Glutamatergic neuron (in vitro differentiated cells): ENCODE measurements at regions not wholly inside any gene's neighbourhood (a gene's known extent, or its start where the extent isn't known, plus 50 kb on each side); places are given as distances from the start of the nearest gene placed in this dataset.

Experiments
- DNase-seq: peaks from one replicate; pipeline ENCODE4 v3.0.0; 2022
- H3K27ac Mint-ChIP-seq: one replicate; pipeline ENCODE4 v1.8.0; 2020; ENCODE audit warnings: mild to moderate bottlenecking, mixed read lengths, inconsistent platforms; ENCODE audit not compliant: unreplicated experiment
- H3K27me3 Mint-ChIP-seq: one replicate; pipeline ENCODE4 v1.8.0; 2020; ENCODE audit warnings: mild to moderate bottlenecking, moderate library complexity, mixed read lengths, inconsistent platforms; ENCODE audit not compliant: unreplicated experiment
- H3K36me3 Mint-ChIP-seq: one replicate; pipeline ENCODE4 v1.8.0; 2020; ENCODE audit warnings: mild to moderate bottlenecking, mixed read lengths, inconsistent platforms; ENCODE audit not compliant: unreplicated experiment
- H3K4me1 Mint-ChIP-seq: one replicate; pipeline ENCODE4 v1.8.0; 2020; ENCODE audit warnings: mild to moderate bottlenecking, low read depth, mixed read lengths, inconsistent platforms; ENCODE audit not compliant: unreplicated experiment
- H3K4me3 Mint-ChIP-seq: one replicate; pipeline ENCODE4 v1.8.0; 2020; ENCODE audit warnings: mild to moderate bottlenecking, mixed read lengths, inconsistent platforms; ENCODE audit not compliant: unreplicated experiment
- H3K9me3 Mint-ChIP-seq: one replicate; pipeline ENCODE4 v1.8.0; 2020; ENCODE audit warnings: mild to moderate bottlenecking, moderate library complexity, mixed read lengths, inconsistent platforms; ENCODE audit not compliant: unreplicated experiment
- TF ChIP-seq, protein P1 (sequence below): fragments of 200-600 bp; sonication (generic); IDR thresholded peaks from one replicate; pipeline ENCODE4 v1.5.0; 2021; ENCODE audit not compliant: partially characterized antibody, unreplicated experiment

DNA sequence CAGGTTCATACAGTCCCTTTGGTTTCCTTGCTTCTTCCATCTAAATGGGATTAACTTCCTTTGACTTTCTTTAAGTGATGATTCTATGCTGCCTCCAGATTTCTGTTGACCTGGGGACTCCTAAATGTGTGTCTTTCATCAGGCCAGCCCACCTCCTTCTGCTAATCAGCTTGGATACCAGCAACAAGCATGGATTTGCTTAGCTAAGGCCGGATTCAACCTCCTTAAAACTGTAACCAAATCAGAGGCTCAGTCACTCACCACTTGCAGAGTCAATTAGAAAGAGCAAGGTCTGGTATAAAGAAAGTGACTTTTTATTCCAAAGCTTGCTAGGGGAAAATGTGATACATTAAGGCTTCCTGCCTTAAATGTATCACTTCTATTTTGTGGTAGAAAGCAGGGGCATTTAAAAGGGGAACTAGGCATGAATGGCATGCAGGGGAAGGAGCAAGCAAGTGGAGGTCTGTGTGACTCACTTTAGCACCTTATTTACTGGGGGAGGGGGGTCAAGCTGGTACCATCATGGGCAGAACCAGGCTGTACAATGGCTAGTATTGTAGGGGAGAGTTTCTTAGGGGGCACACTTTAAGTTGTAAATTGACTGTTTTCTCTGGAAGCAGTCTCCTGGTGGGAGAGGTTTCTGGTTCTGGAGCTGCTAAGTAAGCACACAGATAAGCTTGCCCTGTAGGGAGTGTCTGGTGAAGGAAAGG is 239.0 kb upstream of the PDGFD start:
- TF ChIP-seq, protein P1, sequence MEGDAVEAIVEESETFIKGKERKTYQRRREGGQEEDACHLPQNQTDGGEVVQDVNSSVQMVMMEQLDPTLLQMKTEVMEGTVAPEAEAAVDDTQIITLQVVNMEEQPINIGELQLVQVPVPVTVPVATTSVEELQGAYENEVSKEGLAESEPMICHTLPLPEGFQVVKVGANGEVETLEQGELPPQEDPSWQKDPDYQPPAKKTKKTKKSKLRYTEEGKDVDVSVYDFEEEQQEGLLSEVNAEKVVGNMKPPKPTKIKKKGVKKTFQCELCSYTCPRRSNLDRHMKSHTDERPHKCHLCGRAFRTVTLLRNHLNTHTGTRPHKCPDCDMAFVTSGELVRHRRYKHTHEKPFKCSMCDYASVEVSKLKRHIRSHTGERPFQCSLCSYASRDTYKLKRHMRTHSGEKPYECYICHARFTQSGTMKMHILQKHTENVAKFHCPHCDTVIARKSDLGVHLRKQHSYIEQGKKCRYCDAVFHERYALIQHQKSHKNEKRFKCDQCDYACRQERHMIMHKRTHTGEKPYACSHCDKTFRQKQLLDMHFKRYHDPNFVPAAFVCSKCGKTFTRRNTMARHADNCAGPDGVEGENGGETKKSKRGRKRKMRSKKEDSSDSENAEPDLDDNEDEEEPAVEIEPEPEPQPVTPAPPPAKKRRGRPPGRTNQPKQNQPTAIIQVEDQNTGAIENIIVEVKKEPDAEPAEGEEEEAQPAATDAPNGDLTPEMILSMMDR, result no peak
- Mint-ChIP-seq H3K36me3 (no peaks in the 10 kb centered on the region), H3K4me3 (no peak overlapping the region), H3K4me1 (no peaks in the 10 kb centered on the region), H3K27me3 (no peaks in the 10 kb centered on the region), H3K9me3 (no peaks in the 10 kb centered on the region), H3K27ac (no peak overlapping the region)
- no peak for DNase-seq

DNA sequence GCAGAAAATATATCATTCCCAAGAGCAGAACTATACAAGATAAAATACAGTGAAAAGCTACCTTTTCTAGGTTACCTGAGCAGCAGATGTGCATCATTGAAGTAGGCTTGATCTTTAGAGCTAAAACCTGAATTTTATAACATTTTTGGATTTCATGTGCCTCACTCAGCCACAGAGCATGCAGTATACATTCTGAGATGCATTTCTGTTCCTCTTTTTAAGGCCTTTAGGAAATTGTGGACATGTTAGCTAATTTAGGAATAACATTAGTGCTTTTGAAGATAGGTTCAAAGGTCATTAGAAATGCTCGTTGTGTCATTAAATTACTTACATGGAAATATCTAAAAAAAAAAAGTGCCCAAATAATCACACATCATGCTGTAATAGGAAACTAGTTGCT is 230.6 kb upstream of the PDGFD start:
- no peak overlapping the region for H3K27ac Mint-ChIP-seq
- no peaks in the 10 kb centered on the region for H3K9me3 Mint-ChIP-seq
- TF ChIP-seq, protein P1, result no peak
- H3K4me3 Mint-ChIP-seq, result no peak overlapping the region
- no peak for DNase-seq
- no peaks in the 10 kb centered on the region for H3K4me1 Mint-ChIP-seq
- H3K36me3 Mint-ChIP-seq, result no peaks in the 10 kb centered on the region
- H3K27me3 Mint-ChIP-seq, result no peaks in the 10 kb centered on the region

DNA sequence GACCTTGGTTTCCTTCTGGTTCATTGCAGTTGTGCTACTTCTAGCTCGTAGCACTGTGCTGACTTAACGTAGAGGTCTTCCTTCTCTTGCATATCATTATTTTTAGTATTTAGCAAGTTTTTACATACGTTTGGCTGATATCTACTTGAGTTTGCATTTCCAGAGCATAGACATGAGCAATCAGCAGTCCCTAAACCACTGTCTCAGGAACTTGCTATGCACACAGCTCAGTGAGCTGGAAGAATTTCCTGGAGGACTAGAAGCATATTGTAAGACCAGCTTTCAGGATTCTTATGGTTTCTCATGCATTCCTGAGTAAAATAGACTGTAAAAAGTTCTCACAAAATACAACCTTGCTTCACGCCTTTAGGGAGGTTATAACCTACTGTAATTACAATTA is 226.7 kb upstream of the PDGFD start:
- Mint-ChIP-seq H3K27me3 (no peaks in the 10 kb centered on the region), H3K4me1 (no peaks in the 10 kb centered on the region), H3K4me3 (no peak overlapping the region), H3K9me3 (no peaks in the 10 kb centered on the region), H3K27ac (no peak overlapping the region), H3K36me3 (no peaks in the 10 kb centered on the region)
- no peak for DNase-seq
- TF ChIP-seq, protein P1, result no peak

DNA sequence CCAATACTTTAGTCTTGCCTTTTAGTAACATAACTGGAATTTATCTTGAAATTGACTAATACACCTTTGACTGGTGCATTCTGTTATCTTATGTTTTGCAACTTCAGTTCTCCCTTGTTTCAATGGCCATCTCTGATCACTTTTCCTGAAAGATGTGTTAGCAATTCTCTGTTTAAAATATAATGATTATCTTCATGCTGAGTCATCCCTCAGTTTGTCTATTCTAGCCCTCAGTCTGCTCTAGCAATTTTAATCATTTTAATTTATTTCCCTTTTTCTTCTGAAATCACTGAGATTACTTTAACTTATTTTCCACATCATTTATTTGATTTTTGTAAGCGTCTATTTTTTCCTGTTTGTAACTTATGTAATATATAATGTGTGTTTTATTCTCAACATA is 221.9 kb upstream of the PDGFD start:
- H3K27me3 Mint-ChIP-seq, result no peaks in the 10 kb centered on the region
- H3K9me3 Mint-ChIP-seq, result no peaks in the 10 kb centered on the region
- no peak for DNase-seq
- H3K4me1 Mint-ChIP-seq, result no peaks in the 10 kb centered on the region
- no peak overlapping the region for H3K27ac Mint-ChIP-seq
- H3K36me3 Mint-ChIP-seq, result no peaks in the 10 kb centered on the region
- H3K4me3 Mint-ChIP-seq, result no peak overlapping the region
- TF ChIP-seq, protein P1, result no peak

DNA sequence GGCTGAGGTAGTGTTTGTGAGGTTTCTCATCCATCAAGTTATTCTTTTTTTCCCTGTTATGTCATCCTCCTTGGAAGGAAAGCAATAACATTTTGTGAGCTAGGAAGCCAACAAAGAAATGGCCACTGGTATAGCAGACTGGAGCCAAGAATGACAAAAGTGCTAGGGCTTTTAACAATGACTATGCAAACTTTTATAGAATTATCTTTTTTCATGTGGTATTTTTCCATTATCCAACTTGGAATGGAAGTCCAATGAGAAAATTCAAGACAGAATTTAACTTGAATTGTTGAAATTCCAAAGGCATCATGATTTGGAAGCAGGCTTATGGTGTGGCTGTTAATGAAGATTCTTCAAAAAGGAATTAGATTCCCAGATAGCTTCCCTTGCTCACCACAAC is 216.4 kb upstream of the PDGFD start:
- H3K27me3 Mint-ChIP-seq, result no peaks in the 10 kb centered on the region
- H3K9me3 Mint-ChIP-seq, result no peaks in the 10 kb centered on the region
- TF ChIP-seq, protein P1, result no peak
- no peak overlapping the region for H3K27ac Mint-ChIP-seq
- no peaks in the 10 kb centered on the region for H3K4me1 Mint-ChIP-seq
- no peaks in the 10 kb centered on the region for H3K36me3 Mint-ChIP-seq
- DNase-seq, result no peak
- no peak overlapping the region for H3K4me3 Mint-ChIP-seq
